Hypothalamus (tissue), 51 donors: ENCODE measurements at regions not wholly inside any gene's neighbourhood (a gene's known extent, or its start where the extent isn't known, plus 50 kb on each side); places are given as distances from the start of the nearest gene placed in this dataset.
"Not testable (repeated sequence)": the region's sequence is repeated elsewhere in the genome, so short reads cannot be mapped to it uniquely, and the experiment has no call there.

Experiments
- DNase-seq, 51 donors: peaks; one replicate each; lab custom pipeline; 2025; lab: John Stamatoyannopoulos, UW

DNA sequence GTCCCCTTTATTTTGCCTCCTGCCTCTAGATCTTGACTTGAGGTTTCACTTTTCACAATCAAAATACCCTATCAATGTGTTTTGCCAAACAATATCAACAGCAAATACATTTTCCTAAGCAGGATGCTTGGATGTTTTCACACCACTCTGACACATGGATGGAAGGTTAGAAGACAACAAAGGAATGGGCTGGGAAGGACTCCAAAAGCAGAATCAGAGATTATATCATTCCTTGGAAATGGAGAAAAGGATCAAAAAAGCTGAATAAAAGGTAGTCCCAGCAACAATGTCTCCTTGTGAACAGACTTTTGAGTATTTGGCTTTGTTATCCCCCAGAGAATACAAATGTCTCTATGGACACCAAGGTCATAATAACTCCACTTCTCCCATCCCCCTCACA is 170.8 kb downstream of the ETAA1 start:
- no peak for DNase-seq

DNA sequence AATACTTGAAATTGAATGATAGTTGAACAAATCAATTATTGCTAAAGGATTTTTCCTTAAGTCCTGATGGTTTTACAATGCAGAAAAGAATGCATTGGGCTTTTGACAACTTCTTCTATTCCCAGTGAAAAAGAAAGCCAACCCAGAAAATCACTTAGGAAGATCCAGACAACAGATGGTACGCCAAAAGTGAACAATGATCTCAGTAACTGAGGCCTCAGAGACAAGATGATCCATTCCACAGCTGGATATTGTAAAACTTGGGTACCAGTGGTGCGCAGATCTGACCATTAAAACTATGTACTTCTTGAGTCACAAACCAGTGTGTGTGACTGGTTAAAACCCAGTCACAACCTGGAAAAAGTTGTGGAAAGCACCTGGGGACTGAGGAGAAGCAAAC is 173.5 kb downstream of the ETAA1 start:
- no peak for DNase-seq

GRCh38 chr2:67571785-67572718 is 174.9 kb downstream of the ETAA1 start:
- DNase-seq, result no peak

DNA sequence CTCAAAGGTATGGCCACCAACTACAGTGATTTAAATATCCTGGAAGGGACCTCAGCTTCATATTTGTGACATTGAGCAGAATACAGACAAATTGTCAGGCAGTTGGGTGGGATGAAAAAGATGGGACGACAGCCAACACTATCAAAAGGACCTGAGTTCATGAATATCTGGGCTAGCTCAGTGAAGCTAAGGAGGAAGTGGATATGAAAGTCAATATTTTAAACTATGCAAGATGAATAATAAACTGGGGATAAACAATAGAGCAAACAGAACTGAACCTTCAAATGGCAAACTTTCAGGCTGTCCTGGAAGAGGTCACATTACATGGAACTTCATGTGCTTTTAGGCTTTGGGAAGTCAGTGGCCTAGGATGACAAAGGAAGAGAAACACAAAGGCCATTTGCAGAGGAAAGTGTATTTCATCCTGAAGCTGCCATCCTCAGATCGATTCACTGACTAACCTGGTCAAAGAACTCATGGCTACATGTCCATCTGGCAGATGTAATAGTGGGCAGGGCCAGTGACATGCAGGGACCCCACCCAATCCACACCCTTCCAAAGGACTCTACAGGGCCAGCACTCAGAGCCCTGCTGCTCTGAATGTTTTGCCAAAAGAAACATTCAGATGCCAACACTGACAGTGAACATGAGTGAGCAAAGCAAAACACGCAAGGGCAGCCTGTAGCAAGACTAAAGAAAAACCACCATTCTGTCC is 175.7 kb downstream of the ETAA1 start:
- DNase-seq, result no peak

- no peak for DNase-seq
Observed at GRCh38 chr2:67574230-67574629, 177.1 kb downstream of the ETAA1 start.

GRCh38 chr2:67576226-67576625 is 179.1 kb downstream of the ETAA1 start:
- DNase-seq, result no peak

DNA sequence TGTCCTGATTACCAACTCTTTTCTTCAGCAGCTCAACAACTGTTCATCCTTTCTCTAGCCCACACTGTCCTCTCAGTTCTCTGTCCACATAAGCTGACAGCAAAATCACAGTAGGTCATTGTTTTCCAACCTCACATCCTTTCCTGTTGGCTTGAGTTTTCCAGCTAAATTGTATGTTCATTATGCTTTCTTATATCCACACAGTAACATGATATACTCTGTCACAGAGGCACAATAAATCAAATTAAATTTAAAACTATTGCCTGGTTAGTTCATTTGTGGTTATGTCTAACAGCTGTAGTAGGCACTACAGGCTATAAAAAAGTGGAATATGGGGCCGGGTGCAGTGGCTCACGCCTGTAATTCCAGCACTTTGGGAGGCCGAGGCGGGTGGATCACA is 179.9 kb downstream of the ETAA1 start:
- no peak for DNase-seq

DNA sequence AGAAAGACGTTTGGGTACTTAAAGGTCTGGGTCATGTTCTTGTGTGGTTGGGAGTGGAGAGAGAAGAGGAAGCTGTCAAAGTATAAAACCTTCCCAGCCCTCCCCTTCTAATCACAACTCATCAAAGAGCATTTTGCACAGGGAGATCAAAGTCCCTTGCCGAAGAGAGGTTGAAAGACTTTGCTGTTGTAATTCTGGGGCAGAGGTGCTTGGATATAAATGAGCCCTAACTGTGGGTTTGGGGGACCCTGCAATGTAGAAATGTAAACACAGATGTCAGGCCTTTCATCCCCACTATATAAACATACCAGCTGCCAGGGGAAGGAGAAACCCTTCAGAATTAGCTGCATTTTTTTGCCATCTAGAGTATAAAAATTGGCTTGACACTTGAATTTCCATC is 182.1 kb downstream of the ETAA1 start:
- DNase-seq, result no peak

DNA sequence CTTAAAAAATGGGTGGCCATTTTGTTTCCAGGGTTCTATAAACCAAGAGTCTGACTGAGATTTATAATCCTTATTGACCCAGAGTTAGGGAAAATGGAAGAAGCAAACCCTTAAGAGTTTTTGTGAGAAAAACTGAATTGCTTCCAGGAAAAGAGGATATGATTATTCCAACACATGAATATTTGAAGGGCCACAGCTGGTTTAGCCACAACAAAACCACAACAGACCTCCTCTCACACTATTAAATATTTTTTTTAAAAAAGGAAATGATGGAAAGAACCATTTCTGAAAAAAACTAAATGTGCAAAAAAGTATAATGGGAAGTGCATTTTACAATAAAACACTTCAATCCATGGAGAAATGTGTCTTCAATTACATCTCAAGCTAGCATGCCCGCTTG is 182.7 kb downstream of the ETAA1 start:
- no peak for DNase-seq

DNA sequence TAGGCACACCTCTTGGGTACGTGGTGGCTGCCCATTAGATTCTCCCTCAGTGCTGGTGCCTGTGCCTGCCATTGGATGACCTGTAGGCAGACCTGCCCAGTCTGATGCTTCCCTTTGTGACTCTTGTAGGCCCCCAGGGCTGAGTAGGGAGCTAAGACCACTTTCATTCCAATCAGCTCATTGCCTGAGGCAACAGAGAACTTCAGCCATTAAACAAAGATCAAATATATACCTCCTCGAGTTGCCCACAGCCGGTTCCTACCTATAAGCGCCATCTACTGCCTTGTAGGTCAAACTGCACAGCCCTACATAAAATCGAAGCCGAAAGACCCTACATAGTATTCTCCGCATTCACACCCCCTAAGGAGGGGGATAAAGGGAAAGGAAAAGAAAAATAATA is 184.6 kb downstream of the ETAA1 start:
- DNase-seq, result no peak

DNA sequence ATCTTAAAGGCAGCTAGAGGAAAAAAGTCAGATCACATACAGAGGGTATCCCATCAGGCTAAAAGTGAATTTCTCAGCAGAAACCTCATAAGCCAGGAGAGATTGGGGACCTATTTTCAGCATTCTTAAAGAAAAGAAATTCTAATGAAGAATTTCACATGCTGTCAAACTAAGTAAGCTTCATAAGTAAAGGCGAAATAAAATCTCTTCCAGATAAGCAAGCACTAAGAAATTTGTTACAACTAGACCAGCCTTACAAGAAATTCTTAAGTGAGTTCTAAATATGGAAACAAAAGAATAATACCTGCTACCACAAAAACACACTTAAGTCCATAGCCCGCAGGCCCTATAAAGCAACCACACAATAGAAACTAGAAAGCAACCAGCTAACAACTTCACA is 186.1 kb downstream of the ETAA1 start:
- DNase-seq, result no peak

GRCh38 chr2:67585400-67585799 is 188.3 kb downstream of the ETAA1 start:
- no peak for DNase-seq

DNA sequence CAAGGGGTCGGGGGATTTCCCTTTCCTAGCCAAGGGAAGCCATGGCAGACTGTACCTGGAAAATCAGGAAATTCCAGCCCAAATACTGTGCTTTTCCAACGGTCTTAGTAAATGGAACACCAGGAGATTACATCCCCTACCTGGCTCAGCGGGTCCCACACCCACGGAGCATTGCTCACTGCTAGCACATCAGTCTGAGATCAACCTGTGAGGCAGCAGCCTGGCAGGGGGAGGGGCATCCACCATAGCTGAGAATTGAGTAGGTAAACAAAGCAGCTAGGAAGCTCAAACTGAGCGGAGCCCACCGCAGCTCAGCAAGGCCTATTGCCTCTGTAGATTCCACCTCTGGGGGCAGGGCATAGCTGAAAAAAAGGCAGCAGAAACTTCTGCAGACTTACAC is 192.0 kb downstream of the ETAA1 start:
- not testable (repeated sequence) for DNase-seq

DNA sequence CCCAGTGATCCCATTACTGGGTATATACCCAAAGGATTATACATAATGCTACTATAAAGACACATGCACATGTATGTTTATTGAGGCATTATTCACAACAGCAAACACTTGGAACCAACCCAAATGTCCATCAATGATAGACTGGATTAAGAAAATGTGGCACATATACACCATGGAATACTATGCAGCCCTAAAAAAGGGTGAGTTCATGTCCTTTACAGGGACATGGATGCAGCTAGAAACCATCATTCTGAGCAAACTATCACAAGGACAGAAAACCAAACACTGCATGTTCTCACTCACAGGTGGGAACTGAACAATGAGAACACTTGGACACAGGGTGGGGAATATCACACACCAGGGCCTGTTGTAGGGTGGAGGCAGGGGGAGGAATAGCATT is 197.4 kb downstream of the ETAA1 start:
- DNase-seq, result not testable (repeated sequence)

DNA sequence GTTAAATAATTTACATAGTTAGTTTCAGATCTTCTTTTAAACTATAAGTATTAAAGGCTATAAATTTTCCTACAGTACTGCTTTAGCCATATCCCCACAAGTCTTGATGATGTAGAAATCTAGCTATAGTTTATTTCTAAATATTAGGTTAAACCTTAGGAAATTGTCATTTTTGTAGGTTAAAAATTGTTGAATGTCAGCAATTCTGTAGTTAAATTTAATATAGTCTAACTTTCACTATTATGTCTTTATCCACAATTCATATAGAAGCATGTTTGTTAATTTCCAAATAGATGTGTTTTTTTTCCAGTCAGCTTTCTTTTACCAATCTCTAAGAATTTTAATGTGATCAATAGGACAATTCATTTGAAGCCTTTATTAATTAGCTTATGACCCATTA is 199.7 kb downstream of the ETAA1 start:
- DNase-seq, result no peak

DNA sequence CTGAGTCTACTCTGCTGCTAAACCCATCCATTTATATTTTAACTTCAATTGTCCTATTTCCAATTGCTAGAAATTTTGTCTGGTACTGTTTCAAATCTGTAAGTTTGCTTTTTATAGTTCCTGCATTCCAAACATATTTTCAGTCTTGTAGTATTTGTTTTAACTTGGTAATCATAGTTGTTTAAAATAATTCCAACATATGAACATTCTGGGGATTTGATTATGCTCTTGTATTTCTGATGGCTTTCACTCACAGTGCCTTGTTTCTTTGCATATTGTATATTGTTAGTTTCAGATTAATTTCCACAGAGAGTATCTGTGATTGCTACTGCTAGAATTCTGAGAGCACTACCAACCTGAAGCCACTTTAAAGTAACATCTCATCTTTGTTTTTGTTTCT is 202.4 kb downstream of the ETAA1 start:
- no peak for DNase-seq

DNA sequence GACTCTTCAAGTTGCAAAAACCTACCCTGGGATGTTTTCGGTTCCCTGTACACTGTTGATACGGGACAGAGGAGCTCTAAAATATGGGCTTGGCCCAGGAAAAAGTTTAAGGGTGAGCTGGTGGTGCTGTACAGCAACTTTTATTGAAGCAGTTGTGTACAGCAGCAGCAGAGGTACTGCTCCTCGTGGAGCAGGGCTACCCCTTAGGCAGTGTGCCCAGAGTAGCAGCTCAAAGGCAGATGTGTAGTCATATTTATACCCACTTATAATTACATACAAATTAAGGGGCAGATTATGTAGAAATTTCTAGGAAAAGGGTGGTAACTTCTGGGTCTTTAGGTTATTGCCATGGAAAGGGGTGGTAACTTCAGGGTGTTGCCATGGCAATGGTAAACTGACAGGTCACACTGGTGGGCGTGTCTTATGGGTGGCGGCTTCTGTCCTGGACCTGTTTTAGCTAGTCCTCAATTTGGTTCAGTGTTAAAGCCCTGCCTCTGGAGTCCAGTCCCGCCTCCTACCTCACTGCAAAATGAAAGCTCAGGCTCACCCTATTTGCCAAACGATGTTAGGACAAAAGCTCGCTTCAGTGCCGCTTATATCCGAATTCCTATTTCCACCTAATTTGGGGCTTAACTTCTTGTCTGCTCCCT is 203.2 kb downstream of the ETAA1 start:
- no peak for DNase-seq

- no peak for DNase-seq
Observed at GRCh38 chr2:67600946-67601345, 203.8 kb downstream of the ETAA1 start.

DNA sequence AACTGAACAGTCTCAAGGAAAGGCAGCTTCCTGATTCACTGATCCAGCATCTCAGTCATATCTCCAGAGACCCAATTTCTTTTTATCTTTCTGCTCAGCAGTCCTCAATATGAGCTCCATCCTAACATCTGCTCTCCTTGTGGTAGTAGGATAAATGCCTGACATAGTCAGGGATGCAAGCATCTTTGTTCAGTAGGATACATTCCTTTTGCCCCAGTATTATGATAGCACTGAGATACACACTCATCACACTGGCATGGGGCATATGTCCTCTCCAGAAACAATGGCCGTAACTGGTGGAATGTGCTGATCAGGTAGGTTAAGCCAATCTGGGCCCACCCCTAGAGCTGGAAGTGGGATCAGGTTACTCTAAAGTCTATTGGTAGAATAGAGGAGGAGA is 207.2 kb downstream of the ETAA1 start:
- DNase-seq, result no peak

DNA sequence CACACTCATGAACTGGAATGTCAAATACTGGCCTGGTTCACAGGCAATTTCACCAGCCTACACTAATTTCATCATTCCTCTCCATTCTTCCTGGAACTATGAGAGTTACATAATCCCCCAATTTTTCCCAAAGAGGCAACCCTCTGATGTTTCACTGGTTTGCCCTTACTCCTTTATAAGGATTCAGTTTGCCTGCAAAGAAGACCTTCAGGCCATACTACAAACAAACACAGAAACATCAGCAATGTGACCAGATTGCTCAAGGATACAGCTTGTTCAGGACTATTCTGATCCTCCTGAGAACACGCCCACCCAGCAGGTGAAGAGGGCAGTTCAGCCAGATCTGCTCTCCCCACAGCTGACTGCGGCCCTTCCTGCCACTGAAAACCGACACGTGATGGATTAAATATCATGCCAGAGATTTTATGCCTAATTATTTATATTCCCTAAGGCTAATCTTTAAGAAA is 215.5 kb downstream of the ETAA1 start:
- no peak for DNase-seq

DNA sequence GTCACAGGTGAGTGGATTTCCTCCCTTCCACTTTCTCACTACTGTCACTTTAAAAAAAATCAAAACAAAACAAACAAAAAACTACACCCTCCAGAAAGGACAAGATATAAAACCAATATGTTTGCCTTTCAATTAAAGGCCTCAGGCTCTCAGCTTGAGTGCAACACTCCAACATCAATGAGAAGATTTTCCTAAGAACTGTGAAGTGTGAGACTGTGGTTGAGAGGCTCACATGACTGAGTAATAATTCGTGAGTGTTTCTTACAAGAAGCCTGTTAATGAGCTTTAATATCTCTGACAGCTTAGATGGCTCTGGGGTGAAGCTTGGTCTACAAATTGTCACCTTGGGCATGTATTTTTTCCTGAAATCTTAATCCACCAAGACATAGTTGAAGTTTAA is 216.1 kb downstream of the ETAA1 start:
- DNase-seq, result no peak

- DNase-seq, result no peak
Observed at GRCh38 chr2:67614454-67614853, 217.3 kb downstream of the ETAA1 start.
